ENCODE measurements at regions not wholly inside any gene's neighbourhood (a gene's known extent, or its start where the extent isn't known, plus 50 kb on each side); places are given as distances from the start of the nearest gene placed in this dataset.

DNA sequence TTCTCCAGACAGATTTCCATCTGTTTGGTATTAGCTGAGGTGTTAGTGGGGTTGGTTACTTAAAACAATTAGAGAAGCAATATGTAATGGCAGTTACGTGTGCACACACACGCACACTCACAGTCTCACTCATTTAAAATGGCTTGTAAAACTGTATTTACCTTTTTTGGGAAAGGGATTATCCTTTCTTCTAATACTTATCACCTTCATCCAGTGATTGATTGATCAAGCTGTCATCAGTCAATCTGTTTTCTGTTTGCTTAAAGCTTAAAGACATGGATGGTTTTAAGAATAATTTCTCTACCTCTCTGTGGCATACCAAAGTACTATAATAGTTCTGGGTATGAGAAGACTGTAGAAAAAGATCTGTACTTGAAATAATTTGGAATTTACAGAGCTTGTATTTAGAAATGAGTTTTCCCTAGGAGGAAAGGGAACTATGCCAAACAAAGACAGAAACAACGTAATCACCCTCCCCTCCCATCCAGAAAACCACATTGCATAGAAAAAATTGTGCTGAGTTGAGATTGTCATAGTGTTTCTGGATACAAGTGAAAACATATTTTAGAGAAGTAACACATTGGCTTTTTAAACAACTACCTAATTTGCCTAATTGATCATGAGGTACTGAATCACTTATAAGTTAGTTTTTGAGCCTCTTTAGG lies 455.8 kb downstream of the PCNX1 start:
- no peak for DNase-seq (ENCODE audit: low read depth)

DNA sequence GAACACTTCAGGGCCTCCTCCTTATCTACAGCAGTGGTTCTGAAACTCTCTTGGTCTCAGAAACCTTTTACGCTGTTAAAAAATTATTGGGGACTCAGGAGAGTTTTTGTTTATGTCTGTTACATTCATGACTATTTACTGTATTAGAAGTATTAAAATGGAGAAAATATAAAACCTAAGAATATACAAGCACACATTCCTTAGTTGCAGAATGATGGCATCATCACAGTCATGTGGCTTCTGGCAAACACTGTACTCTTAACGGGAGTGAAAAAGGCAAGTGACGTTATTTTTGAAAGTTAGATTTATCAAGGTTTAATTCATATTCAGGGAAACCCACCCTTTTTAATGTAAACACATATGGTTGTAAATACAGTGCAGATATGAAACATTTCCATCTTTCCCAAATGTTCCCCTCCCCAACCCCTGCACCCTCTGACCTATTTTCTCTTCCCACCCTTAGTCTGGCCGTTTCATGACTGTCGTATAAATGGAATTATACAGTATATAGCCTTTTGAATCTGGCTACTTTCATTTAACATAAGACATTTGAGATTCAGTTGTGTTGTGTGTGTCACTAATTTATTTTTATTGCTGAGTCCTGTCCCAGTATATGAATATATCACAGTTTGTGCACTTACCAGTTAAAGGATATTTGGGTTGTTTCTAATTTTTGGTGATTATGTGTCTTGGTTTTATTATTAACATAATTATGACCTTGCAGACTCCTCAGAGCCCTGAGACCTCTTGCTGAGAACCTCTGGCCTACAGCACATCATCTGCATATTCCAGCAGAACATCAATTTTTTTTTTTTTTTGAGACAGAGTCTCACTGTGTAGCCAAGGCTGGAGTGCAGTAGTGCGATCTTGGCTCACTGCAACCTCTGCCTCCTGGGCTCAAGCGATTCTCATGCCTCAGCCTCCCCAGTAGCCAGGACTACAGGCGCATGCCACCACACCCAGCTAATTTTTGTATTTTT lies 457.0 kb downstream of the PCNX1 start:
- no peak for DNase-seq (ENCODE audit: low read depth)

DNA sequence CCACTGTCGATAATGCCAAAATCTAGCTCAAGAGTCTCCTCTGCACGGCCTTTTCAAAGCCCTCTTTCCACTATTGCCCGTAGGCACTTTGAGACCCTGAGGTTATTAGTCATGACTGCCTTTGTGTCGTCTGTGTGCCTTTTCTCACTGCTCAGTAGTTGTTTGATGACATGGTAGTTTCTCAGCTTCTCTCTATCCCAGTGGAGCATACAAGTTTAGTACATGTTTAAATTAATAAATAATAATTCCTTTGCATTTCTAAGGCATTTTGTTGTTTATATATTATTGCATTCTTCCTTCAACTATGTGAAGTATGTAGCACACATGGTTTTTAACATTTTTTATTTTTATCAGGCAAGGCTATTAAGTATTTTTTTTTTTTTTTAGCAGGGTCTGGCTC lies 458.1 kb downstream of the PCNX1 start:
- no peak for DNase-seq (ENCODE audit: low read depth)

DNA sequence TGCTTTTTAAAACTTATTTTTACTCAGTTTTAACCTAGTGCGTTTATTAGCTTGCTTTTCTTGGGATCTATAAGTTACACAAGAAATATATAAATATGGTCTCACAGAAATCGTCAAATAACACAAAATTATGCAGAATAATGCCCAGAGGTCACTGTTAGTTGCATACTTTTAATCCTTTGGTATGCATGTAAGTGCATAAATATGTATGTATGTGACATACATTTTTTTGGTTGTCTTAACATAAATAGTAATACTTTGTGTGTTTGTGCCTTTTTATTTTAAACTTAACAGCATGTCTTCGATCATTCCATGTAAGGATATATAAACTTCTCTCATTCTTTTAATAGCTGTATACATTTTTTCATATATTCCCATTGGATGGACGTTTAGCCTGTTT lies 459.6 kb downstream of the PCNX1 start:
- no peak for DNase-seq (ENCODE audit: low read depth)

DNA sequence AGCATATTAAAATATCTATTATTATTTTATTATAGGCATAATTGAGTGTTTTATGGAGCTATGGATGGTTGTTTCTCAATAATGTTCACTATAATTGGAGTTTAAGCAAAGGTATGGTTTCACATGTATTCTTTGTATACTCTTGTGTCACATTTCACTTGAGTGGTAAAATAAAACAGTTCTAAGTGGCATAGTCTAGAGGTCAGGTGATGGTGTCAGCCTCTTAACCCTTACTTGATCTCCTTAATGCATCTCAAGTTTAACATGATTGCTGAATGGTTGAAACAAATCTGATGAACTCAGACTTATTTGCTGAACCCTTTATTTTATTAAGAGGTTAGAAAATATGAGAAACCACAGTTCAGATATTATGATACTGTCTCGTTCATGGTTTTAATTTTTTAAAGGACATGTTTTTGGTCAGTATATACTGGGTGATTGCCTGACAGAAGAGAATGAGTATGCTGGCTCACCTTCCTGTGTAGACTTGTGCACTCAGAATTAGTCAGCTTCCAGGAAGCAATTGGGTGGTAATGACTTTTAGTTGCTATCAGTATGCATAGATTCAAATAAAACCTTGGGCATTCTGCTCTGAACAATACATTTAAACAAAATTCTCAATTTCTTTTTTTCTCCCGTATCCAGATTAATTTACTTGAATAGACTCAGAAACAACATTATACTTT lies 464.6 kb downstream of the PCNX1 start:
- DNase-seq (ENCODE audit: low read depth): no peak

DNA sequence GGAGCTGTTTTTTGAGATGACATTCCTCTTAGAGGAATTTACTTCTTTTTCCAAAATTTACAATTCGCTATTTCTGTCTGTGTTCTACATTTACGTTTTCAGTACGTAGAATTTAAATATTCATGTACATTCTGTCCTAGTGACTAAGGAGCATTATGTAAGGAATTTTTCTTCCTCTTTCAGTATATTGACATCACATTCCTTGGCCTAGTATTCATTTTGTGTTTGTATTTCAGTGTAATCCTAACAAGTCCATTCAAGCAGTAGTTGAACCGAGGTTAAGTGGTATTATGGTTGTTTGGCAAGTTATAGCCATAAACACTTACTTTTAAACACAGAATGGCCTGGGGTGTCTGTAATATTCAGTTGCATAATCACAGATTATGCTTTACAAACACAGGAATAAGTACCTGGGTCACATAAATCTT lies 465.2 kb downstream of the PCNX1 start:
- DNase-seq (ENCODE audit: low read depth): no peak

DNA sequence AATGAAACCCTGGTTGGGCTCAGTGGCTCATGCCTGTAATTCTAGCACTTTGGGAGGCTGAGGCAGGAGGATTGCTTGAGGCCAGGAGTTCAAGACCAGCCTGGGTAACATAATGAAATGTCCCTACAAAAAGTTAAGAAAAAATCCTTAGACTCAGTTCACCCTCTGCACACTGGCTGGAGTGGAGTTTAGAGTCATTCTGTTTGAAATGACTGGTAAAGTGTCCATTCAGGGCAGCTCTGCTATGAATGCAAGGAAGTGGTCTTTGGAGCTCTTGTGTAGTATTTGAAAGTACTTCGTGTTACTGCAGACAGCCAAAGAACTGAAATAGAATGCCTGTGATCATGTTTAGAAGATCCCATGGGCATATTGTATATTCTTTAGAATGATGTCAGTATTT lies 466.5 kb downstream of the PCNX1 start:
- no peak for DNase-seq (ENCODE audit: low read depth)

DNA sequence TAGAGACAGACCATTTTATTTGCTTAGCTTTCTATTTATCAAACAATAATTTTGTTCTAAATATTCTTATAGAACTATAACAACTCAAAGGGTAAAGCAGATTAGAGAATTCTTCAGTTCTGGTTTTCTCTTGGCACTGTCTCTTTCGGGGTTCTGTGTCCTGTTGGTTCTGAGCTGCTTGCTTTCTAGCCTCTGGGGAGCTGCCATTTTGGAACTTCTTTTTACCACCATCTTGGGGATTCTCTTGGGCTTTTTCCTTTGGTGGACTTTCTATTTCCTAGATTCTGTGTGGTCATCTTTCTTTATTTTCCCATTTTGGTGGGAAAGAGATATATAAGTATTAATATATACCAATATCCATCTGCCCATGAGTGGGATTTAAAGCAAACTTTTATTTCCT lies 467.7 kb downstream of the PCNX1 start:
- no peak for DNase-seq (ENCODE audit: low read depth)

DNA sequence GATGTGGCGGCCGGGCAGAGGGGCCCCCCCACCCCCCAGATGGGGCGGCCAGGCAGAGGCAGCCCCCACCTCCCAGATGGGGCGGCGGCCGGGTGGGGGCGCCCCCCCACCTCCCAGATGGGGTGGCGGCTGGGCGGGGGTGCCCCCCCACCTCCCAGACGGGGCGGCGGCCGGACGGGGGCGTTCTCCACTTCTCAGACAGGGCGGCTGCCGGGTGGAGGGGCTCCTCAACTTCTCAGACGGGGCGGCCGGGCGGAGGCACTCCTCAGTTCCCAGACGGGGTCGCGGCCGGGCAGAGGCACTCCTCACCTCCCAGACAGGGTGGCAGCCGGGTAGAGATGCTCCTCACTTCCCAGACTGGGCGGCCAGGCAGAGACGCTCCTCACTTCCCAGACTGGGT lies 469.8 kb downstream of the PCNX1 start:
- no peak for DNase-seq (ENCODE audit: low read depth)

DNA sequence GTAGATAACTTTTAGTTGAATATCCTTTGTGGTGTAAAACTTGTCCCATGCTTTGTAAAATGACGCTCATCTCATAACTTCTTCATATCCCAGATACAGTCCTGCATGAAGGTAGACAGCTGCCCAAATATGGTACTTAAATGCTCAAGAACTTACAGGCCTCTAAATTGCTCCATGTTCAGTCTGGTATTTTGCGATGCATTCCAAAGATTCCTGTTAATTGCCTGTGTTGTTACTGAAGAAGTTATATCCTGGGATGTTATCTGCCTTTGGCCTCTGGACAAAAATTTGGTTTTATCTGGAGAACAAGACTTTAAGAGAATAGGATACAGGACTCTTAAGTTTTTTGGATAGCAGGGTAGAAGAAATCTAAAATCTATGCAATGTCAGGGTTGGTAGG lies 473.0 kb downstream of the PCNX1 start:
- no peak for DNase-seq (ENCODE audit: low read depth)

DNA sequence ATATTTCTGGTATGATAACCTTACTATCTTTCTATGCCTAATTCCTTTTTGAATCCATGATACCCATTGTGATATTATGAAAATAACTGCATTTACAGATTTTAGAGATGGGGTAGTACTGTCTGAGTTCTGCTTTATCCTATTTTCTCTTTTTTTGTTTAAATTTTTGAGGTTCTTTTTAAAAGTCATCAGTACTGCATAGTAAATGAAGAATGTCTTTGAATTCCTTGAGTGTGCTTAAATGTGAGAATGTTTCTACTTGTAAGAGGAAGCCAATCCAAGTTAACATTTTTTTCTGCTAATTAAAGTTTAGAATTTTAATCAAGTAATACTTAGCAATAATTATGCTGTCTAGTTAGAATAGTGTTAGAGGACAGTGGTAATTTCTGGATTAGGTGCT lies 474.6 kb downstream of the PCNX1 start:
- no peak for DNase-seq (ENCODE audit: low read depth)

DNA sequence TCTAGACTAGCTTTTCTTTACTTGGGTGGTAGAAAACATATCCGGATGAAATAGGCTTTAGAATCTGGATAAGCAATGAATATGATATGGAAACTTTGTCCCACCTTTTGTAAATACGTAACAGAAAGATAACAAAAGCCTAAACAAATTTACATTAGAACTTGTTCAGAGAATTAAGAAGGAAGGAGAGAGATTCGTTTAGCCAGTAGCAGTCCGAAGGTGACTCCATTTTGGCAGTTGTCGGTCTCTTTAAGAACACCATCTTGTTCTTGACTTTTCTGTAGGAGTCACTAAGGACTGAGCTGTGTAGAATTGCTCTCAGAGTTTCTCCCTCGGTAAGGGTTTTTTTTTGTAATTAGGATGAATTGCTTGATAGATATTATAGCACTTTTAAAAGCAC lies 475.1 kb downstream of the PCNX1 start:
- no peak for DNase-seq (ENCODE audit: low read depth)

DNA sequence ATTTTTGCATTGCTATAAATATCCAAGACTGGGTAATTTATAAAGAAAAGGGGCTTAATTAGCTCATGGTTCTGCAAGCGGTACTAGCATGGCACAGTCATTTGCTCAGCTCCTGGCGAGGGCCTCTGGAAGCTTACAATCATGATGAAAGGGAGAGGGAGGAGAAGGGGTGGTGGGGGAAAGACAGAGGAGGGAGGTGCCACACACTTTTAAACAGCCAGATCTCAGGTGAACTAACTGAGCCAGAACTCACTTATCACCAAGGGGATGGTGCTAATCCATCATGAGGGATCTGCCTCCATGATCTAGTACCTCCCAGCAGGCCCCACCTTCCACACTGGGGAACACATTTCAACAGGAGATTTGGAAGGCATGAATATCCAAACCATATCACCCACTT lies 476.3 kb downstream of the PCNX1 start:
- DNase-seq (ENCODE audit: low read depth): no peak

DNA sequence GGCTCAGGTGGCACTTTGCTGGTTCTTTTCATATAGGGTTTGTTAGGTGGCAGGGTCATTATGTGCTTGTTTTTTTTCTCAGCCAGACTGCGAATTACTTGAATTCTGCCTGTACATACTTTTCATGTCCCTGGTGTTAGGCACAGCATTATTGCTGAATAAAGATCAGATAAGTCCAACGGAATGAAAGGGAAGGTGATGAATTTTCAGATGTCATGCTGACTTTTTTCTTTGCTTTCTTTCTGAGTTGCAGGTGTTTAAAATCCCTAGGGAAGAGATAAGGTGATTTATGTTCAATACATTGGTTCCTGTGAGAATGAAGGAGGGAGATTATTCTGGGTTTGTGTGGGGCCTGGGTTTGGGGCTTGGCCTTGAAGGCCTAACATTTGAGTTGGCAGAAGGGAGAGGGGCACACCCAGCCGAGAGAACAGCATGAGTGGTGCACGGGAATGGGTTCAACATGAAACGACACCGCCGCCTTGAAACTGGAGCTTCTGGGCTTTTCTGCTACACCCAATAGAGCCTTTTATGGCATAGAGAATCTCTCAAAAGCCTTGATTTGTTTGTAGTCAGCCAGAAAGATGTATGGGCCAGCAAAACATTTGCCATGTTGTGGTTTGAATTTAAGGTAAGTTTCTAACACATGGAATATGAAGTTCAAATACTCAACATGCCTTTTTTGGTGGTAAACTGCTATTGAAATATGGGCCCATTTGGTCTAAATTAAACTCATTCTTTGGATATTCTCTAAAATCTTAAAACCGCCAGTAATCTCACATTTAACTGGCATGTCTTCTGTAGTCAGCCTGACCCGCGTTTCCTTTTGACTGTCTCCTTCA lies 477.0 kb downstream of the PCNX1 start:
- no peak for DNase-seq (ENCODE audit: low read depth)

DNA sequence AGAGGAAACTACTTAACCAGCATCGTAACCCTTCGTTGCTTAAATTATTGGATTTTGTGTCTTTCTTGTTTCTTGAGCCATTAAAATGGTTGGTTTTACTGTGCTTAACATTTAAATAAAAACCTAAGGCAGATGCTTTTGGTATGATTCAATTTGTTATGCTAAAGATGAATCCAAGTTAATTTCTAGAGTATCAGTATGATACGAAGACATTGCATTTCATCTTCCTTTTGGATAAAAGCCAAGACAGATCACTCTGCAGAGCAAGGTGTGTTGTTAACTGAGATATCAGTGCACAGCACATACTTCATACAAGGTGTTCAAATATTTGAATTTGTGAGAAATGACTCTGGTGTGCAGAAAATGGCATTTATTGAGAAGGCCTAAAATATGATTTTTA lies 480.5 kb downstream of the PCNX1 start:
- DNase-seq (ENCODE audit: low read depth): no peak

DNA sequence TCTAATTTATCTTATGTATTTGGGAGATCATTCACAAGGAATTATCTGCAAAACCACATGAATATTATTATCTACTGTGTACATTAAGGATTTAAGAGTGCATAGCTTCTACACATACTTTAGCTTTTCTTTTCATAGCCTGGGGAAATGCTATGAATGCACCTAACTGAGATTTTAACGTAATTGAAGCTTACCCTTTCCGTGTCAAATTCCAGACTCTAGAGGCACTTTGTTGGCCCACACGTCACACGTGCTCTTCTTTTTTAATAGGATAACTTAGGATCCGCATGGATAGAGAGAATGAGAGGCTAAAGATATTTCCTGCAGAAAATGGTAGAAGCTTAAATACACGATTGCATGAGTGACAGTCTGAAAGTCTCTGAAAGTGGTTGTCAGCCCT lies 481.1 kb downstream of the PCNX1 start:
- DNase-seq (ENCODE audit: low read depth): no peak

DNA sequence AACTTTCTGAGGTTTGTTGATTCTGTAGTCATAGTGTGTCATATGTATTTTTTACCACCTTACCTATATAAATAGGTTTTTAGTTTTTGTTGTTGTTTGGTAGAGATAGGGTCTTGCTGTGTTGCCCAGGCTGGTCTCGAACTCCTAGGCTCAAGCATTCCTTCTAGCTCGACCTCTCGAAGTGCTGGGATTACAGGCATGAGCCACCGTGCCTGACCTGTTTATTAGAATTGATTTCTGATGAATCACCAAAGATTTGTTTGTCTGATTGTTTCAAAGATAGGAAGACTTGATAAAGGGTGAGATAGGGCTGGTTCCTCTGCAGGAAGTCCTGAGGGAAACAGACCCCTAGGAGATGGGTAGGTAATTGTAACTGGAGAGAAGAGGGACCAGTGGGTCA lies 481.6 kb downstream of the PCNX1 start:
- no peak for DNase-seq (ENCODE audit: low read depth)

DNA sequence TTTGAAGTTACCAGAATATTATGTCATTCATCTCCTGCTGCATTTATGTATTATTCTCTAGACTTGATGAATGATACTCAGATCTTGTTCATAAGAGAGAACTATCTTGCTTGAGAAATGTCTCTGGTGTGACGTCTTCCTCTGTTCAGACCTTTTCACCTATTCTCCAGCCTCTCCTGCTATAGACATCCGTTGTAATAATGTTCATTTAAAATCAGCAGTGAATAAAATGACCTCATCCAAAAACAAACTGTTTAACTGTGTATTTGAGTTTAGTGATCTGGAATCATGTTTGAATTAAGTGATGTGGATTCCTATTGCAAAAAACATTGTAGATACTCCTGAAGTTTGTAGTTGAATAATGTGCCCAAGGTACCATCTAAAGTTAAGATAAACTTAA lies 487.1 kb downstream of the PCNX1 start:
- no peak for DNase-seq (ENCODE audit: low read depth)

DNA sequence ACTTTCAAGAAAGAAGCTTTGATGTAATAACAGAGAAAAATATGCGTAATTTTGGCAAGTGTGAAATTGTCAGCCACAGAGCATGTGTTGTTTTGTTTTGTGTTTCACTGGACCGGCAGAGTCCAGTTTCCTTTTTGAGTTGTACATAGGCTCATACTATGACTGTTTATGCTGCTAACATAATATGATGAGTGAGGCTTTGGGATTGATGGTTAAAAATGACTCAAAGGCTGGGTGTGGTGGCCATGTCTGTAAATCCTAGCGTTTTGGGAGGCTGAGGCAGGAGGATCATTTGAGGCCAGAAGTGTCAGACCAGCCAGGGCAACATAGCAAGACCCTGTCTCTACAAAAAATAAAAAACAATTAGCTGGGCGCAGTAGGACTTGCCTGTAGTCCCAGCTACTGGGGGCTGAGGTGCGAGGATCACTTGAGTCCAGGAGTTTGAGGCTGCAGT lies 487.9 kb downstream of the PCNX1 start:
- no peak for DNase-seq (ENCODE audit: low read depth)

DNA sequence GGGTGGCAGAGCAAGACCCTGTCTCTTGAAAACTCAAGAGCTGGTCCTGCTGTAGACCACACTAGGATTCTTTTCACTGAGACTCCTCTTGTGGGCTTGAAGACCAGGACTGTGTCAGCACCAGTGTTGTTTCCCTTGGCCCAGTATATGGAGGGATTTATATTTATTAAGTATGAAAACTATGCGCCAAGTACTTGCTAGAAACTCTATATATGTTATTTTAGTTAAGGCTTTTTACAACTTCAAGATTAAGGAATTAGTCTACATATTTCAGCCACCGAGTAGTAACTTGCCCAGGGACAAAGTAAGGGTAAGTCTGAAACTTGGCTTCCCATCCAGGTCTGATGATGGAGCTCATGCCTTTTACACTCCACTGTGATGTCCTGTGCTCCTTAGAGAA lies 488.4 kb downstream of the PCNX1 start:
- DNase-seq (ENCODE audit: low read depth): no peak

DNA sequence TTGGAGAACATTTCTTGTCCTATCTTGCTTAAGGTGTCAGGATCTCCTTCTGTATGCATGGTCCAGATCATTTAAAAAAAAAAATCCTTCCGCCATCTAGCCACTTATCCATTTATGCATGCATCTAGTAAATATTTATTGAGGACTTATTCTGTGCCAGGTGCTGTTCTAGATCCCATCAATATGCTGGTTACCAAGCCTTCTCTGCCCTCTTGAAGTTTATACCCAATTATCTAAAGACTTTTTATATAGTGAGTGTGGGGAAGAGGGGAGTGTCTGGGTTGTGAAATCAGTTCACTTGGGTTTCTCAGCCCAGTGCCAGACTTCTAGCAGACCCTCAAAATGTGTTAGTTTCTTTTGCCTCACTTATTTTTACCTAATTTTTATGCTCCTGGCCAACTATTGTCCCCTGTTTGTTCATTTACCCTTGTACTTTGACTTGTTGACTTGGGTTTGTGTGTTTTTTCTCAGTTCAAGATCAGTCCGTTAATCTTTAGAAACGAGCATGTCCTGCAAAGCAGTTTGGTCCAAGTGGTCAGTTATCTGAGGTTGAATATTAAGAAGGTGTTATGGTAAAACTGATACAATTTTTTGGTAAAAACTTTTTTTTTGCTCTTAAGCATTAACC lies 488.9 kb downstream of the PCNX1 start:
- DNase-seq (ENCODE audit: low read depth): no peak
